ENCODE measurements at regions not wholly inside any gene's neighbourhood (a gene's known extent, or its start where the extent isn't known, plus 50 kb on each side); places are given as distances from the start of the nearest gene placed in this dataset.

GRCh38 chr12:126232711-126233110 is 1167.5 kb downstream of the AACS start:
- TF ChIP-seq CTCF (conservative IDR thresholded peaks at IDR 0.05 in 1 of 2, IDR thresholded peaks at IDR 0.05 in 1 of 2; ENCODE audit: extremely low read depth in 1 of 2, insufficient read depth in 1 of 2, low read depth in 1 of 2, low read length in 2 of 2) (no peak), EZH2 (IDR thresholded peaks at IDR 0.05; ENCODE audit: borderline replicate concordance, low read length) (no peak)

Data from mammary epithelial cell (primary cell).